GM23248 (cell line): ENCODE measurements at regions not wholly inside any gene's neighbourhood (a gene's known extent, or its start where the extent isn't known, plus 50 kb on each side); places are given as distances from the start of the nearest gene placed in this dataset.

Experiments used
- DNase-seq: peaks from one replicate; pipeline ENCODE4 v3.0.0-alpha.2; 2015
- H2AFZ ChIP-seq: fragments of 200-600 bp; sonication (generic); 2 replicates; pipeline ENCODE4 v1.6.1; 2016; ENCODE audit warnings: antibody characterized with exemption
- H3F3A ChIP-seq: fragments of 200-600 bp; sonication (generic); 2 replicates; pipeline ENCODE4 v1.6.1; 2016; ENCODE audit warnings: mild to moderate bottlenecking, antibody characterized with exemption, mixed run types; ENCODE audit not compliant: insufficient read depth
- H3K27ac ChIP-seq: fragments of 200-600 bp; sonication (generic); 2 replicates; pipeline ENCODE4 v1.5.1; 2016; ENCODE audit warnings: mild to moderate bottlenecking
- H3K27me3 ChIP-seq: fragments of 200-600 bp; sonication (generic); replicated peaks from 2 replicates; pipeline ENCODE4 v1.6.1; 2016; ENCODE audit warnings: mild to moderate bottlenecking; ENCODE audit not compliant: insufficient read depth
- H3K36me3 ChIP-seq: fragments of 200-600 bp; sonication (generic); 2 replicates; pipeline ENCODE4 v1.6.1; 2016; ENCODE audit warnings: low read depth, mild to moderate bottlenecking
- H3K4me1 ChIP-seq: fragments of 200-600 bp; sonication (generic); 2 replicates; pipeline ENCODE4 v1.6.1; 2016; ENCODE audit warnings: mild to moderate bottlenecking; ENCODE audit not compliant: insufficient read depth
- H3K4me2 ChIP-seq: fragments of 200-600 bp; sonication (generic); one replicate; pipeline ENCODE4 v1.6.1; 2016; ENCODE audit warnings: mild to moderate bottlenecking; ENCODE audit not compliant: unreplicated experiment
- H3K4me3 ChIP-seq: fragments of 200-600 bp; sonication (generic); 2 replicates; pipeline ENCODE4 v1.5.1; 2016; ENCODE audit warnings: mild to moderate bottlenecking
- H3K79me2 ChIP-seq: fragments of 200-600 bp; sonication (generic); 2 replicates; pipeline ENCODE4 v1.6.1; 2016; ENCODE audit warnings: mild to moderate bottlenecking; ENCODE audit not compliant: insufficient read depth
- H3K9ac ChIP-seq: fragments of 200-600 bp; sonication (generic); 2 replicates; pipeline ENCODE4 v1.6.1; 2016; ENCODE audit warnings: mild to moderate bottlenecking
- H3K9me2 ChIP-seq: fragments of 200-600 bp; sonication (generic); 2 replicates; pipeline ENCODE4 v1.6.1; 2016; ENCODE audit warnings: mixed run types, mild to moderate bottlenecking, moderate library complexity; ENCODE audit not compliant: insufficient read depth
- H3K9me3 ChIP-seq: fragments of 200-600 bp; sonication (generic); one replicate; pipeline ENCODE4 v1.6.1; 2017; ENCODE audit warnings: low read depth
- H4K20me1 ChIP-seq: fragments of 200-600 bp; sonication (generic); 2 replicates; pipeline ENCODE4 v1.6.0; 2016; ENCODE audit not compliant: insufficient read depth
- EZH2 ChIP-seq: fragments of 200-600 bp; sonication (generic); IDR thresholded peaks from 2 replicates; pipeline ENCODE4 v1.6.1; 2018; ENCODE audit warnings: antibody characterized with exemption, mild to moderate bottlenecking; ENCODE audit not compliant: insufficient read depth, poor library complexity, severe bottlenecking
- EZH2phosphoT487 ChIP-seq: fragments of 200-600 bp; sonication (generic); IDR thresholded peaks from 2 replicates; pipeline ENCODE4 v1.6.1; 2018; ENCODE audit warnings: antibody characterized with exemption, moderate library complexity, mild to moderate bottlenecking, low read depth; ENCODE audit not compliant: insufficient read depth
- whole genome bisulfite sequencing, 2 experiments: methylation state at CpG; one replicate each; pipeline ENCODE4 v1.1.6; 2015 to 2017; ENCODE audit warnings: low lambda C conversion rate in 2 of 2, low coverage in 1 of 2; ENCODE audit errors: missing lambda C conversion rate in 2 of 2; 5-methylcytosine and 5-hydroxymethylcytosine counted together
- in situ Hi-C: fragments of 300-500 bp; cut with MboI; formaldehyde crosslinking; loops from 2 replicates; pipeline ENCODE4 v1.15.0; 2020

GRCh38 chr14:99322731-99323599 lies 51.0 kb upstream of the BCL11B start:
- Histone ChIP-seq H3K9ac (no peak overlapping the region), H3K4me2 (no peak overlapping the region), H3K9me3 (no peaks in the 10 kb centered on the region), H3F3A (no peaks in the 10 kb centered on the region), H3K4me1 (no peaks in the 10 kb centered on the region), H3K79me2 (no peaks in the 10 kb centered on the region), H3K4me3 (no peak overlapping the region), H3K9me2 (no peaks in the 10 kb centered on the region), H3K36me3 (no peaks in the 10 kb centered on the region), H3K27ac (no peak overlapping the region), H4K20me1 (no peaks in the 10 kb centered on the region), H2AFZ (no peak overlapping the region), H3K27me3 (peaks cover 3% of the 10 kb centered on the region)
- DNase-seq: peak; percentile 37
- 33 to 36% methylated on average over 19 to 20 of the region's 20 CpGs for WGBS, 2 experiments
- no peak for TF ChIP-seq EZH2phosphoT487
- TF ChIP-seq EZH2: no peak
- in situ Hi-C loops: no loop called here

- 64% methylated on average over 13 of the region's 13 CpGs for WGBS, 2 experiments
- in situ Hi-C loops: no loop called here
- no peak overlapping the region for H3K4me2 ChIP-seq
- H3K36me3 ChIP-seq: no peaks in the 10 kb centered on the region
- no peaks in the 10 kb centered on the region for H3K79me2 ChIP-seq
- no peaks in the 10 kb centered on the region for H3F3A ChIP-seq
- H3K27ac ChIP-seq: no peak overlapping the region
- no peaks in the 10 kb centered on the region for H4K20me1 ChIP-seq
- H3K9me2 ChIP-seq: no peaks in the 10 kb centered on the region
- no peak overlapping the region for H3K4me3 ChIP-seq
- H2AFZ ChIP-seq: no peak overlapping the region
- H3K4me1 ChIP-seq: no peaks in the 10 kb centered on the region
- no peak for TF ChIP-seq EZH2phosphoT487
- no peak for TF ChIP-seq EZH2
- no peaks in the 10 kb centered on the region for H3K9me3 ChIP-seq
- H3K9ac ChIP-seq: no peak overlapping the region
- H3K27me3 ChIP-seq: peaks cover under 1% of the 10 kb centered on the region; the same call in 1 of the 2 replicates
- DNase-seq: no peak
Observed at GRCh38 chr14:99321955-99322730, 50.1 kb upstream of the BCL11B start.
